HG03378 (cell line): ENCODE measurements at regions not wholly inside any gene's neighbourhood (a gene's known extent, or its start where the extent isn't known, plus 50 kb on each side); places are given as distances from the start of the nearest gene placed in this dataset.

ENCODE experiments used
- ATAC-seq: cut with Tn5 transposase; IDR thresholded peaks from one replicate; pipeline ENCODE4 v1.9.1; 2021; ENCODE audit warnings: mild to moderate bottlenecking, moderate library complexity; ENCODE audit not compliant: unreplicated experiment

DNA sequence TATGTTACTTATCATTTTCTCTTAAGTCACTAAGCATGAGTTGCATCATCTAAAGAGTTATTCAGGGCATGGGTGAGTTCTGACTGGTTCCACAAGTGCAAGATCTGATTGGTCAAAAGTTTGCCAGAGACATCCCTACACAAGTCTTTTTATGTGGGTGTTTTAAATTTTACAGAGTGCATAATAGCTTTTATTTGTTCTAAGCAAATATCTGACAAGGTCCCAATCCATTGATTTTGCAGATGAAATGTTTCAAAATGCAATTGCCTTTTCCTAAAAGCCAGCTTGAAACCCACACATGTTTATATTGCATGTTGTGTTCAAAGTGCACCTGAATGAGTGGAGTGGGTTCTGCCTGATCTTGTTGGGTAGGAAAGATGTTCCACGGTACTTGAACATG lies 101.7 kb upstream of the PAX6 start:
- no peak for ATAC-seq

DNA sequence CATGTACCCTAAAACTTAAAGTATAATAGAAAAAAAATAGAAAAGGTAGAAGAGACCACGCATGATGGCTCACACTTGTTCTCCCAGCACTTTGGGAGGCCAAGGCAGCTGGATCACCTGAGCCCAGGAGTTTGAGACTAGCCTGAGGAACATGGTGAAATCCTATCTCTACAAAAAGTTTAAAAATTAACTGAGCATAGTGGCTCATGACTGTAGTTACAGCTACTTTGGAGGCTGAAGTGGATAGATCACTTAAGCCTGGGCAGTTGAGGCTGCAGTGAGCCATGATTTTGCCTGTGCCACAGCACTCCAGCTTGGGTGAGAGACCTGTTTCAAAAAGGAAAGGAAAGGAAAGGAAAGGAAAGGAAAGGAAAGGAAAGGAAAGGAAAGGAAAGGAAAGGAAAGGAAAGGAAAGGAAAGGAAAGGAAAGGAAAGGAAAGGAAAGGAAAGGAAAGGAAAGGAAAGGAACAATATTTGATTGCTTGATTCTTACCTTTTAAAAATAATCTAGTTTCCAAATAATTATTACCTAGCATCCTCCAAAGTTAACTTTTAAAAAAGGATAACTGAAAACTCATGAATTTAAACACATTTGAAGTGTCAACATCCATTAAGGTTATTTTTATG lies 99.9 kb upstream of the PAX6 start:
- no peak for ATAC-seq

DNA sequence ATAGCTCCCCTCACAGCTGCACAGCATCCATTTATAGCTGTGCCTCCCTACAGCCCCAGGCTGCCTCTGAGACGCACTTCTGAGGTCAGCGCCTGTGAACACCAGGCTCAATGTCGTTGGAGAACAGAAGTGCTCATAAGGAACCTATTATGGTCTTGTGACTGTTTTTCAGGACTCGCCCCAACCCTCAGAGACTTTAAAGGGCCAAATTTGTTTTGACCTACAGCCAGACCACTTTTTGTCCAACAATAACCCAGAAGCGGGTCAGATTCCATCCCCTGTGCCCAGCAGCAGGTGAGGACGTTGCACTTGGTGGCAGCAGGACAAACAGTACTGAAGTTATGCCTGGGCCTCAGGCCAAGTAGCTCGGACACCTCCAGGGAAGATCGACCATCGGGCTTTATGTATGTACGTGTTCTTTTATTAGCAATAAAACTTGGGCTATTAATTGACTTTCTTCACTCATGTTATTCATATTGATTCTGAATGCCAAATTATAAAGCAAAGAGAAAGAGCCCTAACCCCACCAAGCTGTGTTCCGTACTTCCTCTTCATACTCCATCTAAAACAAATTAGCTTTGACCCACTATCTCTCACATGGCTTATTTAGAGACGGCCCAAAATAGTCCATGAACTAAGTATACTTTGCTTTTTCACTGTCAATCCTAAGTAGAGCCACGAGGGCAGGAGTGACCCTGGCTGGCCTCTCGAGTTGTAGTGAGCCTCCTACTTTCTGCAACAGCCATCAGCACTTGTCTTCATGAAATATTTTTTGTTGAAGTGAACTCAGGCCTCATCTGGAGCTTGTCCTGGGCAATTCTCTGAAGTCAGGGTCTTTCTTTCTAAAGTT lies 92.3 kb upstream of the PAX6 start:
- ATAC-seq = no peak

DNA sequence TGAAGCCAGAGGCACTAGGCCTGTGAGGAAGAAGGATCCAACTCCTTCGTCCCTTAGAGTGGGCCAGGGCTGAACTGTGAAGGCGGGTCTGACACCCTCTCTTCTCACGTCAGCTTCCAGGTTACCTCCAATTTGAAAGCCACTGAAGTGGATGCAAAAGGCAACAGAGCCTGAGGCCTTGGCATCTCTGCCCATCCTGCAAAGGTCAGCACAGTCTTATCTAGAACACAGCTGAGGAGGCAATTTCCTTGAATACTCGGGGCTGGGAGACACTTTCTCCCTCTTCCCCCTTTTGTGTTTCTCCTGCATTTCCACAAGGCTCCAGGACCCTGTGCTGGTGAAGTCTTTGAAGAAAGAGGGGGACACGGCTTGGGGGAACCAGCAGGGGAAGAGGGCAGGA lies 91.6 kb upstream of the PAX6 start:
- no peak for ATAC-seq

DNA sequence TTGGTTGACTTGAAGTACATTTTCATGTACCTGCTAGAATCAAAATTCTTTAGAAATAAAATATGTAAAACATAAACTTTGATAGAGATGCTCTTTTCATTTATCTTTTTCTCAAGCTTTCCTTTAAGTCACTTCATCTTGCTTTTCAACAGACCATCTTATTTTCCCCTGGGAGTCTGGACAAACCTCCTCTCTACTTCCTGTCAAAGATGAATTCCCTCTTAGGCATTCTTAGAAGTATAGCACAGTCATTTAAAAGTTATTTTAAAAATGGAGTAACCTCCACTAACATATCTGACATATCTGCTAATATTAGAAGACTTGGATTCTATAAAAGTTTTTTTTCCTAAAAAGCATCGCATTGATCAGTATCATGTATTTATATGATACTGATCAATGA lies 84.8 kb upstream of the PAX6 start:
- no peak for ATAC-seq

DNA sequence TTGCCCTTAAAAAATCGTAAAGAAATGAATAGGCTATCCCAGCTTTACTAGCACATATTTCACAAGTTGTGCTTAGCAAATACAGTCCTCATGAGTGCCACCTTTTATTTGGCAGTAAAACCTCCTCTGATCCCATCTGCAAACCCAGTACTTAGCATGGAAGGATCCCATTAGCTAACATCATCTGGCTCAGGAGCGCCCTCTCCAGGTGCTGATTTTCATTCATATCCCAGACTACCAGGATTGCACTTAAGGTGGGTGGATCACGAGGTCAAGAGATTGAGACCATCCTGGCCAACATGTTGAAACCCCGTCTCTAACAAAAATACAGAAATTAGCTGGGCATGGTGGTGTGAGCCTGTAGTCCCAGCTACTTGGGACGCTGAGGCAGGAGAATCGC lies 76.1 kb upstream of the PAX6 start:
- ATAC-seq = no peak

DNA sequence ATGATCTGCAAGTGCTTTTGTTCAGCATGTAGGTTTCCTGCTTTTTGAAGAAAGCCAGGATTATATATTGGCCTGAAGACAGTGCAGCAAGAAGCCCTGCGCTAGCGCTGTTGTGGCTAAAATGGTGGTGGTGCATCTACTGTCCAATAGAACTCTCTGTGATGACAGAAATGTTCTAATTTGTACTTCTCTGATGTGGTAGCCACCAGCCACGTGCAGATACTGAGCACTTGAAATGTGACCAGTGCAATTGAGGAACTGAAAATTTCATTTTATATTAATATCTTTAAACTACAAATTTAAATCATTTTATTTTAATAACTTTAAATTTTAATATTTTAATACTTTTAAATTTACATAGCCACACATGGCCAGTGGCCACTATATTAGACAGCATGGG lies 73.0 kb upstream of the PAX6 start:
- ATAC-seq = no peak

DNA sequence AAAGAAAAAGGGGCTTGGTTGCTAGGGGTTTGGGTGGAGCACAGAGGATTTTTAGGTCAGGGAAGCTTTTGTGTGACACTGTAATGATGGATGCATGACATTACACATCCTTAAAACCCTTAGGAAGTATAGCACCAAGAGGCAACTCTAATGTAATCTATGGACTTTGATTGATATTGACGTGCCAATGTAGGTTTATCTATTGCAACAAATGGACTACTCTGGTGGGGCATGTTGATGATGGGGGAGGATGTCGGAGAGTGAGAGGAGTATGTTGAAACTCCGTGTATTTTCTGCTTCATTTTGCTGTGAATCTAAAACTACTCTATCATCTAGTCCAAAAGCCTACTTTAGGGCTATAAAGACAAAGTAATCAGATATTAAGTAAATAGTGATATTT lies 72.3 kb upstream of the PAX6 start:
- no peak for ATAC-seq

DNA sequence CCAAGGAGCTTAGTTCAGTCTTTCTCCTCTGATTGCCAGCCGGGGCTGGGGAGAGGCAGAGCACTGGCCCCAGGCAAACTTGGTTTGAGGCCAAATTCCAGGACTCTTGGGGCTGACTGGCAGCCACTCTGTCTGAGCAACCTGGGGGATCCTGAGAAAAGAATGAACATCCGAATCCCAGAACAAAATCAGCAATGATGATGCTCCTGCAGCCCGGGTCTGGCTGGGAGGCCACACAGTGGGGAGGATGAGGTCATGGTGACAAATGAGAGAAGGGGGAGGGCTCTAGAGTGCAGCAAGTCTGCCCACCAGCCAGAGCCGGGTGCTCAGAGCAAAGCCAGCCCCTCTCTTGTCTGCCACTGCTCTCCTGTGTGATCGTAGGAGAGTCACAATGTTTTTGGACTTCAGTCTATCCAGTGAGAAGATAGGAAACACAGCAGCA lies 71.8 kb upstream of the PAX6 start:
- no peak for ATAC-seq

DNA sequence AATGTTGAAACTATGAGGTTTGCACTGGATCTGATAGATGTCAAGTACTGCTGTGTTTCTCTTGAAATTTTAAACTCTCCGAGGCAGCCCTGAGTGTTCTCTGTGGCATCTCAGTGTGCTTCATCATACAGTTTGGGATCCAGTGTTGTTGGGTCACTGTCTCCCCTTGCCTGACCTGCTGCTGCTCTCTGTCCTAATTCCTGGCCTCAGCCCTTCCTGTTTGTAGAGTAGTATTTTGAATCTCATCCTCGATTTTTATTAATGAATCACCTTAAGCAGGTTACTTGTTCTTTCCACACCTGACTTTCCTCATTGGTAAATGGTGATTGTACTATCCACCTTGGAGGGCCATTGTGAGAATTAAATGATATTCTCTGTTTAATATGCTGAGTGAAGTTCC lies 70.7 kb upstream of the PAX6 start:
- ATAC-seq = no peak

DNA sequence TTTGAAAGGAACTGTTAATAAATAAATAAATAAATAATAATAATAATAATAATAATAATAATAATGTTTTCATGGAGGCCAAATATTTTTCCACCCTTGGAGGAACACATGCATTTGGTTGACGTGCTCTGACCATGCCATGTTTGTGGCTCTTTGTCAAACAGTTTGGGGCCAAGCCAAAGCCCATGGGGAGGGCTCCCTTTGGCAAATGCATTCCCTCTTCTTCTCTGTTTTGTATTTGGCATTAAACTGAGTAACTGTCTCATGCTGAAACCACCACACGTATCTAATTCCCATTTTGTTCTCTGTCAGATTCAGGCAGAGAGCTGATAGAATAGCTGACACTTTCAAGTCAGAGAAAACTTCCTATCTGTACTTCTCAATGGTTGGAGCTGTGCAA lies 68.6 kb upstream of the PAX6 start:
- ATAC-seq = no peak

DNA sequence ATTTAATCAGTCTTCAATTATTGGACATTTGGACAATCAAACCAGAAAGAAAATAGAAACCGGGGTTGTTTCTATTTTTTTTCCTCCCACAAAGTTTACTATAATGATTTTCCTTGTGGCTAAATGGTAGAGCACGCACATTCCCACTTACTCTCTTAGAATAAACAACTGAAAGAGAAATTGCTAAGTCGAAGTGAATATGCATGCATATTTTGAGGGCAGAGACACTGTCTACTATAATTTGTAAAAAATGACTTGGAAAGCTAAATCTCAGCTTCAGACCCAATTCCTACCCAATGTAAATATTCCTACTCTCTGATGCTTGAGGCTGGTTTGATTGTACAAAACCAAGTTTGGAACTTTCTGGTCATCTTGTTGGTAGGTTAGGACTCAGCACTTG lies 66.7 kb upstream of the PAX6 start:
- ATAC-seq = no peak

DNA sequence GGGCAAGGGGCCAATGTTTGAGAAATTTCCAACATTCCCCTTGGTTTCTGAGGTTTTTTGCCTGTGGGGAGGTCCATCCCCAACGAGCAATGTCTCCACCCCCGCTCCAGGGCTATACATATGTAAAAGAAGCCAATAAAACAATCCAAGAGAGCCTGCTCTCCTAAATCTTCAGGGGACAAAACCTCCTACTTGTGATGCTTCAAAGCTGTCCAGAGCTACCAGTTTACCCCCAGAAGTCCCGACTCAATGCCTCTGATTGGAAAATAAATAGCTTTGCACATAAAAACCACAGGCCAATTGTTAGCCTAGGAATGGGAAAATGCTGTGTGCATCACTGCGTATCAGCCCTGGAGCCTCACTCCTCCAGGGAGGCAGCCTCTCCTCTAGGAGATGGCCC lies 66.0 kb upstream of the PAX6 start:
- ATAC-seq = no peak

DNA sequence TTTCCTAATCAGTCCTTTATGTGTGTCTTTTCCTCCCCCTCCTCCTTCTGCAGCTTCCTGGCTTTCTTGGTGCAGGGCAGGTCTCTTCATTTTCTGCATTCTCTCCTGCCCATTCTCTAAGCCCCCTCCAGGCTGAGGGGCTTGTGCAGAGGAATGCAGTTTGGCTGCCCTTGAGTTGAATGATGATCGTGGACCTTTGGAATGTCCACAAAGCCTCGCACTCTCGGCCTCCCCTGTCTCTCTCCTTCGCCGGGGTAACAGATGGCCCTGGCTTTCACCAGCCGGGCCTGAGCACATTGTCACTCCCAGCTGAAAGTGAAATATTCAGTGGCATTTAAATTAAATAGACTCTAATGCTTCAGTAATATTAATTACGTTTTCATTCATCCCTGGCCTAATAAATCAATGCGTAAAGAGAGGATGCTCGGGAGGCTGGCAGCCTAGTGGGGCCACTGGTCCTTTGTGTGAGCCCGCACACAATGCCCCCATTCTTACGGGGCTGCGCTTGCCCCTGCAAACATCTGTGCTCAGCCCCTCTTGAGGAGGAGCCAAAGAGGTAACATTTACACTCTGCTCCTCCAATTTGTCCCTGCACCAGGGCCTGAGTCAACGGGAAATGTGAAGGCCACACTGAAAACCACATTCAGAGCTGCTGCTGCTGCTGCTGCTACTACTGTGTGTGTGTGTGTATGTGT lies 64.9 kb upstream of the PAX6 start:
- ATAC-seq = no peak

DNA sequence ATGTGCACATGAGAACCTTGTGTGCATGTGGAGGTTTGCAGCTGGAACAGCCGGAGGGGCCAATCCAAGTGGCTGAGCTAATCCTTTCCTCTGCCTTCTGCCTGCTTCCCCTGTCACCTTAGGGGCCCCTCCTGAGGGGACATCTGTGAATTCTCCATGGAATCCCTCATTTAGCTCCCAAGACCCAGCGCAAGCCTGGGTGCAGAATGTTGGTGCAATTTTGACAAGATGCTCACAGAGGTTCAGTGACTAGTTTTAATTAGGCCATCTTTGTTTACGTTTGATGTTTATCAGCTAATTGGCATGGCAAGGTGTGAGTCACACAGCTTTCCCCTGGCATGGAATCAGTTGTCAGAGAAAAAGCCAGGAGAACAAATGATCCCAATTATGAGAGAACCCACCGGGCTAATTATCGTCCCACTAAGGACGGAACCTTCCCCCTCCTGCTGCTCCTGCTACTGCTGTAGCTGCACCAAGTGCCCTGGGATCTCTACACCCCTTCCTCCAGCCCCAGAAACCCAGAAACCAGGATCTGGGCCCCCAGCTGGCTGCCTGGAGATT lies 63.6 kb upstream of the PAX6 start:
- ATAC-seq = no peak

DNA sequence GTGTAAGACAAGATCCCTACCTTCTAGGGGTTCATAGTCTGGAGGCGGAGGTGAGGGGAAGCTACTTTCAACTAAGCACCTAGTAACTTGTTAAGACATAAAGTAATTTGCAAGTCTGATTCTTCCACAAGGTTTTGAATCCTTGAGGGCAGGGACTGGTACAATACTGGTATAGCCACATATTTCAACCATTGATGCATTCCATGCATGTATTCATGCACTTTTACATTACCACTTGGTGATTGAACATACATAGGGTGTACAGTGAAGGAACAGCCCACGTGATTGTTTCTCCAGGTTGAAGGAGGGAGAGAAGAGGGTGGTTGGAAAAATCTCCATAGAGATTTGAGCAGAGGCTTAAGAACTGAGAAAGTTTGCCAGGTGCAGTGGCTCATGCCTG lies 62.0 kb upstream of the PAX6 start:
- ATAC-seq = no peak

DNA sequence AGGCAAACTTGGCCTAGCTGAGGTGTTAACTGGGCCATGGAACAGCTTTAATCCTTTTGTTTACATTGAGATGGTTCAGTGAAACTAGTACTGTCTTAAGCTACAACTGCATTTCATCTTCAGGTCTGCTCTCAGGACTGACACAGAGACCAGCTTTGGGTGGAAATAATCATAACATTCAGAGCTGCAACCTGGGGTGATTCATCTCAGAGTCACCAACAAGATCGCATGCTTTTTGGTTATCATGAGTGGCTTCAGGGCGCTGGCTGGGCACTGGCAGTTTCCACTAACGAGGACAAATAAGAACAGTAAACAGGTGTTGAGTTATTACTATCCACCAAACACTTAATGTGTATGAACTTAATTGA lies 60.9 kb upstream of the PAX6 start:
- ATAC-seq = no peak

DNA sequence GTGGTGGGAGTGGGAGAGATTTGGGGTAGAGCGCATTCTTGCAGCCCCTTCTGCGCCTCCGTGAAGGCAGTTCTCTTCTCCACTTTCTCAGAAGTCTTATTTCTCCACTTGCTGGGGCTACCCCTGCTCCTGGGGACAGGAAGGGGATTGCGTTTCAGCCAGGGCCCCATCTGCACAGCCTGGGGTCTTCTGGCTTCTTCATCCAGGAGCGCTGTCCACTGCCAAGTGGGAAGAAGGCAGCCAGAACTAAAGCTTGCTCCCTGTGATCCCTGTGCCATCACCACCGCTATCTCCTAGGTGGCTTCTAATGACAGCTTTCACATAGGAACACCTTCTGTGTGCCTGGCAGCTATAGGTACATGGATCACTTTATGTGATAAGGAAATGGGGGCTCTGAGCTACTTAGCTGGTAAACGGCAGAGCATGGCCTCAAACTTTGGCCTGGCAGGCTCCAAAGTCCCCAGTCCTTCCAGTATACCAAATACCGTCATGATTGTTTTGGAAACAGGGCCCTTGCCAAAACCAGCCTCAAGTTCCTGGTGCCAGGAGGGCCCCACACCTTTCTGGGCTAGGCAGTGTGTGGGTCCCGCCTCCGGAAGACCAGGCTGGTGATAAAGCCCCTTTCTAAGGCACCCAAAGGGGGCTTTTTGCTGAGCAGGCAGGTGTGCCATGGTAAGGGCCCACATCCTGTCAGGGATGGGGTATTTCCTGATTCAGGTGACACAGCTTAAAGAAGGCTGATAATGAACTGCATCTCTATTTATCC lies 60.4 kb upstream of the PAX6 start:
- no peak for ATAC-seq

DNA sequence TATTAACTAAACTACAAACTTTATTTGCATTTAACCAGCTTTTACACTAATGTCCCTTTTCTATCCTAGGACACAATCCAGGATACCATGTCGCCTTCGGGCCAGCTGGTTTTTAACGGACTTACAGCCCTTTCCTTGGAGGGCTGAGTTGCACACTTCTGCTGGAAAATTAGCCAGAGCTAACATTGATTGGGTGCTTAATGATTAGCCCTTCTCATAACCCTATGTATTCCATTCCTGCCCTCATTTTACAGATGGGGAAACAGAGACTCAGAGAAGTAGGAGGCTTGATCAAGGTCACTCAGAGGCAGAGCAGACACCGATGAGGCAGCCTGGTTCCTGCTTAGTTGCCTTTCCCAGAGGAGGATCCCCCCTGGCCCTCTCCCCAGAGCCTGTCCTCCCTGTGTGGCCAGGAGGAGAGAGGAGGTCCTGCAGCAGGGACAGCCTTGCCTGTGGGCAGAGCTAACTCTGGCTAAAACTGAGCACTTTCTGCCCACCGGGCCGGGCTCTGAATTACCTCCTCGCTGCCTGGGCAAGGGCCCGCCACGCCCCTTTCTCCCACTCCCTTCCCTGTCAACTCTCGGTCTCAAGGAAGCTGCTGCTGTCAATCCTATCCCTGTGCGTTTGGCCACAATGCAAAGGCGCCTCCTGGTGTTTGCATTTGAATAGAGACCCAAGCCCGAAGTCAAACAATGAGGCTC lies 59.6 kb upstream of the PAX6 start:
- ATAC-seq = no peak

DNA sequence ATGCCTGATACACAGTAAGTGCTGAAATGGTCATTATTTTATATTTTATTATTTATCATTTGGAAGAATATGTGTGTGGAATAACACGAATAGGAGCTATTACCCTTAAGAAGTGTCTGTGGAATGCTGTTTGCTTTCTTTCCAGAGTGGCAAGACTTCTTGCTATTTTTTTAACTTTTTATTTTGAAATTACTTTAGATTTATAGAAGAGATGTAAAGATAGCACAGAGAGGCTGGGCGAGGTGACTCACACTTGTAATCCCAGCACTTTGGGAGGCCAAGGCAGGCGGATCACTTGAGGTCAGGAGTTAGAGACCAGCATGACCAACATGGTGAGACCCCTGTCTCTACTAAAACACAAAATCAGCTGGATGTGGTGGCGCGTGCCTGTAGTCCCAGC lies 58.9 kb upstream of the PAX6 start:
- ATAC-seq = no peak
